ENCODE measurements at regions not wholly inside any gene's neighbourhood (a gene's known extent, or its start where the extent isn't known, plus 50 kb on each side); places are given as distances from the start of the nearest gene placed in this dataset.

- TF ChIP-seq RBAK (tag by site-specific recombination; IDR thresholded peaks at IDR 0.05) (no peak), ZNF768 (tag by site-specific recombination; IDR thresholded peaks at IDR 0.05) (no peak), ZNF350 (tag by site-specific recombination; IDR thresholded peaks at IDR 0.05) (no peak), CTCF (tag by site-specific recombination; IDR thresholded peaks at IDR 0.05) (no peak), ZSCAN30 (tag by site-specific recombination; IDR thresholded peaks at IDR 0.05) (no peak), ZFP3 (tag by site-specific recombination; IDR thresholded peaks at IDR 0.05; ENCODE audit: low read depth) (no peak)
Measured at GRCh38 chr2:8370258-8370802, 311.5 kb upstream of the ID2 start.
